HepG2 (cell line): ENCODE measurements at regions not wholly inside any gene's neighbourhood (a gene's known extent, or its start where the extent isn't known, plus 50 kb on each side); places are given as distances from the start of the nearest gene placed in this dataset.

ENCODE experiments used
- ATAC-seq: fragments of 200-7000 bp; cut with Tn5 transposase; 3 replicates; pipeline ENCODE4 v1.9.1; 2020; ENCODE audit warnings: mild to moderate bottlenecking, moderate library complexity
- BruUV-seq: library from RNA; stranded (reverse); fragments of 400-500 nt; replicated peaks from 2 replicates; lab custom pipeline; 2021; lab: Mats Ljungman, UMichigan
- CTCF ChIA-PET: fragments of 300-600 bp; formaldehyde crosslinking; extraction: SDS; loops from one replicate; lab custom pipeline; 2021; ENCODE audit warnings: low total read pairs, inconsistent platforms, low intra/inter-chr PET ratio; lab: Yijun Ruan, JAX
- POLR2A ChIA-PET: fragments of 350-600 bp; sonication (Branson Sonifier 250); formaldehyde crosslinking; loops from one replicate; lab custom pipeline; 2020; ENCODE audit warnings: antibody characterized with exemption, inconsistent platforms; lab: Yijun Ruan, JAX
- DNase-seq: peaks from one replicate; pipeline ENCODE4 v3.0.0-alpha.2; 2015; ENCODE audit warnings: low spot score
- FAIRE-seq: peaks from 3 replicates; lab custom pipeline; 2011; peaks lifted over from hg19 to GRCh38; lab: Jason Lieb, UNC
- H2AFZ ChIP-seq: one replicate; pipeline ENCODE4 v1.6.1; 2011; ENCODE audit warnings: low read length, inconsistent platforms
- H3K27ac ChIP-seq: fragments of 300-600 bp; 3 replicates; pipeline ENCODE4 v1.8.0; 2011; ENCODE audit warnings: mixed run types, mild to moderate bottlenecking, mixed read lengths, low read length, inconsistent platforms; ENCODE audit not compliant: insufficient read depth; ENCODE audit errors: extremely low read length
- H3K27me3 ChIP-seq, 2 experiments: fragments of 200-600 bp in 1 of 2; 2 replicates in 1 of 2; 3 replicates in 1 of 2; pipeline versions ENCODE4 v1.6.0 to v1.8.0; 2011; ENCODE audit warnings: low read length in 2 of 2, mild to moderate bottlenecking in 2 of 2, moderate library complexity in 2 of 2, inconsistent platforms in 1 of 2; ENCODE audit not compliant: insufficient read depth in 2 of 2, control insufficient read depth in 1 of 2
- H3K36me3 ChIP-seq, 2 experiments: fragments of 200-600 bp in 1 of 2; replicated peaks in 1 of 2; 2 replicates in 1 of 2; 3 replicates in 1 of 2; pipeline versions ENCODE4 v1.5.1 to v1.8.0; 2011; ENCODE audit warnings: low read length in 2 of 2, inconsistent platforms in 1 of 2; ENCODE audit not compliant: insufficient read depth in 2 of 2, control insufficient read depth in 1 of 2
- H3K4me1 ChIP-seq: 2 replicates; pipeline ENCODE4 v1.5.1; 2012; ENCODE audit warnings: low read length, inconsistent platforms; ENCODE audit not compliant: insufficient read depth
- H3K4me2 ChIP-seq: 2 replicates; pipeline ENCODE4 v1.6.0; 2011; ENCODE audit warnings: low read depth, low read length, inconsistent platforms
- H3K4me3 ChIP-seq, 3 experiments: fragments of 200-600 bp in 1 of 3; sonication (generic), shearing (Covaris generic) in 1 of 3; replicated peaks in 1 of 3; 2 replicates each; pipeline ENCODE4 v1.5.1; 2011 to 2016; ENCODE audit warnings: low read length in 3 of 3, inconsistent platforms in 2 of 3, low read depth in 2 of 3, mild to moderate bottlenecking in 2 of 3, control low read depth in 1 of 3, mixed read lengths in 1 of 3; ENCODE audit not compliant: insufficient read depth in 1 of 3
- H3K79me2 ChIP-seq: one replicate; pipeline ENCODE4 v1.6.1; 2011; ENCODE audit warnings: low read length, inconsistent platforms; ENCODE audit not compliant: insufficient read depth
- H3K9ac ChIP-seq: 2 replicates; pipeline ENCODE4 v1.6.0; 2011; ENCODE audit warnings: mild to moderate bottlenecking, low read depth, low read length, inconsistent platforms; ENCODE audit not compliant: insufficient read depth
- H3K9me3 ChIP-seq: 2 replicates; pipeline ENCODE4 v1.5.1; 2012; ENCODE audit warnings: mild to moderate bottlenecking, low read length
- H4K20me1 ChIP-seq: 2 replicates; pipeline ENCODE4 v1.6.0; 2011; ENCODE audit warnings: inconsistent platforms, mild to moderate bottlenecking, low read length, moderate library complexity; ENCODE audit not compliant: insufficient read depth
- AGO1 ChIP-seq: fragments of 200-400 bp; formaldehyde crosslinking; IDR thresholded peaks from 2 replicates; pipeline ENCODE4 v1.6.1; 2017; ENCODE audit warnings: mild to moderate bottlenecking, low read depth, low read length, moderate library complexity; ENCODE audit not compliant: poor library complexity, severe bottlenecking
- FIP1L1 ChIP-seq: fragments of 200-400 bp; formaldehyde crosslinking; IDR thresholded peaks from 2 replicates; pipeline ENCODE4 v1.6.1; 2018; ENCODE audit warnings: low read depth, mild to moderate bottlenecking, low read length, moderate library complexity, borderline replicate concordance; ENCODE audit not compliant: insufficient read depth
- FOXO1 ChIP-seq: sonication (generic); formaldehyde crosslinking; IDR thresholded peaks from 2 replicates; pipeline ENCODE4 v1.4.0; 2020; ENCODE audit warnings: missing genetic modification reagents
- HHEX ChIP-seq: IDR thresholded peaks from 2 replicates; pipeline ENCODE4 v1.6.1; 2016; ENCODE audit warnings: control low read depth
- HMG20B ChIP-seq: conservative IDR thresholded peaks from 2 replicates; pipeline ENCODE4 v1.6.1; 2016; ENCODE audit warnings: missing genetic modification reagents, missing compliant biosample characterization
- KLF6 ChIP-seq: IDR thresholded peaks from 2 replicates; pipeline ENCODE4 v1.8.0; 2016; ENCODE audit warnings: missing biosample characterization, missing genetic modification reagents
- NONO ChIP-seq, 2 experiments: fragments of 450-650 bp in 1 of 2; sonication (generic) in 1 of 2; formaldehyde crosslinking in 1 of 2; IDR thresholded peaks in 1 of 2; conservative IDR thresholded peaks in 1 of 2; 2 replicates each; pipeline versions ENCODE4 v1.6.1 to v1.8.0; 2017 to 2022; ENCODE audit warnings: mild to moderate bottlenecking in 1 of 2, missing genetic modification reagents in 1 of 2, moderate library complexity in 1 of 2
- SMC3 ChIP-seq: IDR thresholded peaks from 2 replicates; pipeline ENCODE4 v1.6.1; 2011; ENCODE audit warnings: low read length, improper control_type of control experiment
- SMYD3 ChIP-seq: sonication (generic); formaldehyde crosslinking; IDR thresholded peaks from 2 replicates; pipeline ENCODE4 v1.8.1; 2023; ENCODE audit warnings: mild to moderate bottlenecking, missing genetic modification reagents
- ZNF230 ChIP-seq: sonication (generic); formaldehyde crosslinking; IDR thresholded peaks from 2 replicates; pipeline ENCODE4 v1.4.0; 2020; ENCODE audit warnings: mild to moderate bottlenecking, missing genetic modification reagents
- ZNF83 ChIP-seq: sonication (generic); formaldehyde crosslinking; IDR thresholded peaks from 2 replicates; pipeline ENCODE4 v1.4.0; 2020; ENCODE audit warnings: missing genetic modification reagents, mild to moderate bottlenecking, borderline replicate concordance
- WGBS: methylation state at CpG from one replicate; pipeline ENCODE4 v1.1.6; 2017; ENCODE audit warnings: low lambda C conversion rate; 5-methylcytosine and 5-hydroxymethylcytosine counted together
- in situ Hi-C: cut with HindIII; loops from 2 replicates; pipeline ENCODE4 v1.10.0; 2017; ENCODE audit warnings: low pct_unique_long_range_greater_than_20kb; ENCODE audit not compliant: extremely low pct_ligation_motif_present
- intact Hi-C: fragments of 100-400 bp; cut with micrococcal nuclease; formaldehyde crosslinking; loops from one replicate; pipeline ENCODE4 v1.10.0; 2022; ENCODE audit not compliant: unreplicated experiment

GRCh38 chr5:136754216-136754615, 388.9 kb upstream of the TRPC7 start (continued):
- TF ChIP-seq SMYD3 (CRISPR knock-in tag) (no peak), FOXO1 (no peak), ZNF83 (CRISPR knock-in tag) (no peak), KLF6 (CRISPR knock-in tag) (no peak), FIP1L1 (no peak)

GRCh38 chr5:136750224-136750862, 385.0 kb upstream of the TRPC7 start:
- Histone ChIP-seq H3K9me3 (no peaks in the 10 kb centered on the region), H4K20me1 (no peaks in the 10 kb centered on the region), H3K4me2 (no peak overlapping the region), H3K4me1 (no peaks in the 10 kb centered on the region), H3K27ac (no peak overlapping the region), H3K9ac (no peak overlapping the region), H3K27me3 (no peaks in the 10 kb centered on the region), H2AFZ (no peak overlapping the region), H3K36me3 (no peaks in the 10 kb centered on the region), H3K79me2 (no peaks in the 10 kb centered on the region), H3K4me3 (no peak overlapping the region)
- in situ Hi-C loops, result loop anchor here (25.0 kb wide), 1 partner anchor 388 kb away; the partner anchor contains the start of gene TRPC7
- no peak for DNase-seq
- no peak for ATAC-seq
- no peak for FAIRE-seq
- ChIA-PET CTCF (no interaction called here), POLR2A (no interaction called here)
- BruUV-seq, result no TSS peak
- TF ChIP-seq HMG20B (CRISPR knock-in tag), result no peak
- no peak for TF ChIP-seq AGO1
- no peak for TF ChIP-seq ZNF230 (CRISPR knock-in tag)
- no peak for TF ChIP-seq NONO (IDR thresholded peaks at IDR 0.05)
- TF ChIP-seq NONO (CRISPR knock-in tag; conservative IDR thresholded peaks at IDR 0.05), result no peak
- TF ChIP-seq SMC3, result no peak
- no peak for TF ChIP-seq HHEX (CRISPR knock-in tag)
- 3% methylated on average over 5 of the region's 5 CpGs for WGBS
- intact Hi-C loops, result no loop called here
